Endodermal cell (in vitro differentiated cells): ENCODE measurements at regions not wholly inside any gene's neighbourhood (a gene's known extent, or its start where the extent isn't known, plus 50 kb on each side); places are given as distances from the start of the nearest gene placed in this dataset.

Source experiments
- DNase-seq: peaks from one replicate; pipeline ENCODE4 v3.0.0-alpha.2; 2017
- H3K27ac ChIP-seq: 2 replicates; pipeline ENCODE4 v1.5.1; 2013; ENCODE audit warnings: mild to moderate bottlenecking, low read depth, low read length, moderate library complexity
- H3K27me3 ChIP-seq: 2 replicates; pipeline ENCODE4 v1.6.1; 2013; ENCODE audit warnings: mild to moderate bottlenecking, low read length, moderate library complexity; ENCODE audit not compliant: insufficient read depth, control insufficient read depth, poor library complexity, severe bottlenecking
- H3K36me3 ChIP-seq: 2 replicates; pipeline ENCODE4 v1.7.0; 2013; ENCODE audit warnings: mild to moderate bottlenecking, low read length, moderate library complexity; ENCODE audit not compliant: control insufficient read depth, insufficient read depth
- H3K4me1 ChIP-seq: one replicate; pipeline ENCODE4 v1.7.0; 2013; ENCODE audit warnings: low read length; ENCODE audit not compliant: control insufficient read depth, insufficient read depth
- H3K4me3 ChIP-seq: 2 replicates; pipeline ENCODE4 v1.5.1; 2013; ENCODE audit warnings: mild to moderate bottlenecking, low read length, moderate library complexity
- H3K9ac ChIP-seq: 2 replicates; pipeline ENCODE4 v1.6.1; 2013; ENCODE audit warnings: mild to moderate bottlenecking, low read length, moderate library complexity; ENCODE audit not compliant: poor library complexity, severe bottlenecking; ENCODE audit errors: extremely low read depth
- H3K9me3 ChIP-seq: 2 replicates; pipeline ENCODE4 v1.6.1; 2013; ENCODE audit warnings: mild to moderate bottlenecking, low read length, moderate library complexity; ENCODE audit not compliant: control insufficient read depth
- H3K27ac Mint-ChIP-seq: 2 replicates; pipeline ENCODE4 v1.8.0; 2020; ENCODE audit warnings: mixed read lengths
- H3K27me3 Mint-ChIP-seq: 2 replicates; pipeline ENCODE4 v1.8.0; 2021; ENCODE audit warnings: mild to moderate bottlenecking, mixed read lengths; ENCODE audit not compliant: insufficient read depth
- H3K36me3 Mint-ChIP-seq: 2 replicates; pipeline ENCODE4 v1.8.0; 2020; ENCODE audit warnings: low read depth, mixed read lengths
- H3K4me1 Mint-ChIP-seq: 2 replicates; pipeline ENCODE4 v1.8.0; 2020; ENCODE audit warnings: mixed read lengths
- H3K4me3 Mint-ChIP-seq: 2 replicates; pipeline ENCODE4 v1.8.0; 2020; ENCODE audit warnings: mild to moderate bottlenecking, moderate library complexity, mixed read lengths
- H3K9me3 Mint-ChIP-seq: 2 replicates; pipeline ENCODE4 v1.8.0; 2020; ENCODE audit warnings: mild to moderate bottlenecking, mixed read lengths
- CTCF ChIP-seq: fragments of 200-600 bp; sonication (generic); conservative IDR thresholded peaks from 2 replicates; pipeline ENCODE4 v1.5.0; 2021; ENCODE audit warnings: antibody characterized with exemption, mild to moderate bottlenecking
- WGBS, 2 experiments: methylation state at CpG; one replicate each; pipeline versions ENCODE4 v1.1.5 to v1.1.7; 2013; ENCODE audit warnings: missing lambda C conversion rate in 2 of 2, mixed read lengths in 1 of 2; ENCODE audit not compliant: insufficient coverage in 1 of 2, insufficient read length in 1 of 2; 5-methylcytosine and 5-hydroxymethylcytosine counted together

GRCh38 chr18:42182728-42183700, 228.0 kb downstream of the PIK3C3 start:
- no peak overlapping the region for H3K4me3 ChIP-seq
- Mint-ChIP-seq H3K27me3 (no peaks in the 10 kb centered on the region), H3K4me1 (peaks cover 2% of the 10 kb centered on the region), H3K27ac (no peak overlapping the region), H3K36me3 (no peaks in the 10 kb centered on the region), H3K4me3 (no peak overlapping the region), H3K9me3 (peaks cover 5% of the 10 kb centered on the region)
- H3K9me3 ChIP-seq = peaks cover 11% of the 10 kb centered on the region
- 93 to 98% methylated on average over 5 to 7 of the region's 7 CpGs for WGBS, 2 experiments
- no peak for DNase-seq
- no peaks in the 10 kb centered on the region for H3K36me3 ChIP-seq
- no peaks in the 10 kb centered on the region for H3K27me3 ChIP-seq
- TF ChIP-seq CTCF = no peak
- no peak overlapping the region for H3K9ac ChIP-seq
- H3K27ac ChIP-seq = no peak overlapping the region
- no peaks in the 10 kb centered on the region for H3K4me1 ChIP-seq

GRCh38 chr18:42183746-42184145, 228.7 kb downstream of the PIK3C3 start:
- Histone ChIP-seq H3K27me3 (no peaks in the 10 kb centered on the region), H3K36me3 (no peaks in the 10 kb centered on the region), H3K4me3 (no peak overlapping the region), H3K9ac (no peak overlapping the region), H3K9me3 (peaks cover 11% of the 10 kb centered on the region), H3K27ac (no peak overlapping the region), H3K4me1 (no peaks in the 10 kb centered on the region)
- no peaks in the 10 kb centered on the region for H3K27me3 Mint-ChIP-seq
- H3K27ac Mint-ChIP-seq = no peak overlapping the region
- peaks cover 2% of the 10 kb centered on the region for H3K4me1 Mint-ChIP-seq
- H3K9me3 Mint-ChIP-seq = peaks cover 5% of the 10 kb centered on the region
- WGBS, 2 experiments = 74 to 86% methylated on average over 2 to 4 of the region's 4 CpGs
- no peak for DNase-seq
- no peaks in the 10 kb centered on the region for H3K36me3 Mint-ChIP-seq
- H3K4me3 Mint-ChIP-seq = no peak overlapping the region
- no peak for TF ChIP-seq CTCF

GRCh38 chr18:42184685-42185477, 229.8 kb downstream of the PIK3C3 start:
- Mint-ChIP-seq H3K27ac (no peak overlapping the region), H3K4me1 (no peaks in the 10 kb centered on the region), H3K9me3 (peaks cover 16% of the 10 kb centered on the region), H3K36me3 (no peaks in the 10 kb centered on the region), H3K27me3 (no peaks in the 10 kb centered on the region), H3K4me3 (no peak overlapping the region)
- no peak for TF ChIP-seq CTCF
- no peak for DNase-seq
- H3K27me3 ChIP-seq = no peaks in the 10 kb centered on the region
- H3K9ac ChIP-seq = no peak overlapping the region
- H3K4me3 ChIP-seq = no peak overlapping the region
- no peak overlapping the region for H3K27ac ChIP-seq
- no peaks in the 10 kb centered on the region for H3K36me3 ChIP-seq
- peaks cover 21% of the 10 kb centered on the region for H3K9me3 ChIP-seq
- 95% methylated on average over 10 to 15 of the region's 15 CpGs for WGBS, 2 experiments
- H3K4me1 ChIP-seq = no peaks in the 10 kb centered on the region
